ENCODE measurements at regions not wholly inside any gene's neighbourhood (a gene's known extent, or its start where the extent isn't known, plus 50 kb on each side); places are given as distances from the start of the nearest gene placed in this dataset.
"Not testable (repeated sequence)": the region's sequence is repeated elsewhere in the genome, so short reads cannot be mapped to it uniquely, and the experiment has no call there.

GRCh38 chr3:180786227-180786626 is 106.9 kb upstream of the CCDC39 start:
- H3K27ac ChIP-seq (ENCODE audit: extremely low read depth, low read depth, low read length); H3K4me3 ChIP-seq (ENCODE audit: low read depth, low read length); H3K9me3 ChIP-seq (ENCODE audit: control insufficient read depth, insufficient read depth, low read depth, low read length); CTCF ChIA-PET; H3K36me3 ChIP-seq (ENCODE audit: control insufficient read depth in 2 of 2, insufficient read depth in 1 of 2, low read length in 2 of 2); H3K4me1 ChIP-seq (ENCODE audit: control insufficient read depth, insufficient read depth, low read length); POLR2A ChIA-PET: not testable (repeated sequence)
- peak; percentile 58 for TF ChIP-seq KLF1 (tag by site-specific recombination; IDR thresholded peaks at IDR 0.05)

GRCh38 chr3:180789774-180790173 is 110.5 kb upstream of the CCDC39 start:
- Histone ChIP-seq H3K27ac (ENCODE audit: extremely low read depth, low read depth, low read length) (no peak overlapping the region), H3K9me3 (ENCODE audit: control insufficient read depth, insufficient read depth, low read depth, low read length) (no peaks in the 10 kb centered on the region), H3K4me1 (ENCODE audit: control insufficient read depth, insufficient read depth, low read length) (no peaks in the 10 kb centered on the region), H3K36me3 (ENCODE audit: control insufficient read depth in 2 of 2, insufficient read depth in 1 of 2, low read length in 2 of 2) (no peaks in the 10 kb centered on the region), H3K4me3 (ENCODE audit: low read depth, low read length) (no peak overlapping the region)
- CTCF ChIA-PET: no interaction called here
- POLR2A ChIA-PET: no interaction called here
- TF ChIP-seq ZNF133 (tag by site-specific recombination; IDR thresholded peaks at IDR 0.05) (no peak), ZBTB21 (tag by site-specific recombination; IDR thresholded peaks at IDR 0.05) (peak; percentile 74), ZNF266 (tag by site-specific recombination; IDR thresholded peaks at IDR 0.05; ENCODE audit: low read depth) (no peak), ZNF211 (tag by site-specific recombination; IDR thresholded peaks at IDR 0.05; ENCODE audit: low read depth) (no peak), INSM2 (tag by site-specific recombination; IDR thresholded peaks at IDR 0.05) (no peak), ZNF221 (tag by site-specific recombination; IDR thresholded peaks at IDR 0.05; ENCODE audit: borderline replicate concordance) (no peak), TCF7L2 (IDR thresholded peaks at IDR 0.05; ENCODE audit: borderline replicate concordance, low read depth, low read length) (peak; percentile 59; the same call in 1 of the 2 replicates), ZNF518A (tag by site-specific recombination; conservative IDR thresholded peaks at IDR 0.05; ENCODE audit: low read depth) (0 out of 2 replicates have a peak, but pooled peaks have one; percentile 23), ZNF777 (tag by site-specific recombination; IDR thresholded peaks at IDR 0.05; ENCODE audit: borderline replicate concordance) (no peak), ZNF423 (tag by site-specific recombination; IDR thresholded peaks at IDR 0.05) (no peak), KLF1 (tag by site-specific recombination; IDR thresholded peaks at IDR 0.05) (no peak), ZNF544 (tag by site-specific recombination; IDR thresholded peaks at IDR 0.05) (no peak), SP7 (tag by site-specific recombination; IDR thresholded peaks at IDR 0.05) (peak; percentile 54; the same call in 1 of the 2 replicates), PRDM6 (tag by site-specific recombination; IDR thresholded peaks at IDR 0.05) (0 out of 2 replicates have a peak, but pooled peaks have one; percentile 26), ZNF292 (tag by site-specific recombination; IDR thresholded peaks at IDR 0.05; ENCODE audit: borderline replicate concordance, low read depth) (no peak), ZNF174 (tag by site-specific recombination; IDR thresholded peaks at IDR 0.05) (no peak), ZNF366 (tag by site-specific recombination; conservative IDR thresholded peaks at IDR 0.05) (peak; percentile 70), YY2 (tag by site-specific recombination; IDR thresholded peaks at IDR 0.05) (no peak), ZSCAN5A (tag by site-specific recombination; IDR thresholded peaks at IDR 0.05) (no peak), ZNF280D (tag by site-specific recombination; IDR thresholded peaks at IDR 0.05) (no peak), ZNF121 (tag by site-specific recombination; IDR thresholded peaks at IDR 0.05) (no peak), ZNF629 (tag by site-specific recombination; IDR thresholded peaks at IDR 0.05) (peak; percentile 88), ZNF16 (tag by site-specific recombination; IDR thresholded peaks at IDR 0.05; ENCODE audit: low read depth) (no peak)

All from HEK293 (cell line).